ENCODE measurements at regions not wholly inside any gene's neighbourhood (a gene's known extent, or its start where the extent isn't known, plus 50 kb on each side); places are given as distances from the start of the nearest gene placed in this dataset.

- DNase-seq (ENCODE audit: low read depth, low spot score) = no peak
- no peak overlapping the region for H3K4me3 ChIP-seq (ENCODE audit: insufficient read length, low read depth)
Observed at GRCh38 chr10:78700816-78701520, 367.8 kb upstream of the ZMIZ1 start.

GRCh38 chr10:78702186-78702585 lies 366.6 kb upstream of the ZMIZ1 start:
- Histone ChIP-seq H3K9ac (ENCODE audit: insufficient read length, low read depth) (no peak overlapping the region), H3K27me3 (ENCODE audit: insufficient read depth, insufficient read length) (peaks cover 7% of the 10 kb centered on the region), H3K4me3 (ENCODE audit: insufficient read length, low read depth) (no peak overlapping the region), H3K4me1 (ENCODE audit: insufficient read depth, insufficient read length) (no peaks in the 10 kb centered on the region), H3K9me3 (ENCODE audit: insufficient read depth, low read length) (no peaks in the 10 kb centered on the region), H3K36me3 (ENCODE audit: insufficient read depth, insufficient read length, low read length) (no peaks in the 10 kb centered on the region)
- no peak for TF ChIP-seq YY1 (IDR thresholded peaks at IDR 0.05; ENCODE audit: insufficient read depth, insufficient read length)
- no peak for TF ChIP-seq ZNF274 (IDR thresholded peaks at IDR 0.05; ENCODE audit: low read depth, low read length)
- no peak for TF ChIP-seq SUZ12 (IDR thresholded peaks at IDR 0.05; ENCODE audit: extremely low read depth, insufficient read depth, insufficient read length)
- no peak for DNase-seq (ENCODE audit: low read depth, low spot score)

More at GRCh38 chr10:78700816-78701520, 367.8 kb upstream of the ZMIZ1 start:
- no peak overlapping the region for H3K9ac ChIP-seq (ENCODE audit: insufficient read length, low read depth)
- H3K27me3 ChIP-seq (ENCODE audit: insufficient read depth, insufficient read length) = peaks cover 7% of the 10 kb centered on the region
- H3K36me3 ChIP-seq (ENCODE audit: insufficient read depth, insufficient read length, low read length) = no peaks in the 10 kb centered on the region
- no peaks in the 10 kb centered on the region for H3K9me3 ChIP-seq (ENCODE audit: insufficient read depth, low read length)
- TF ChIP-seq SUZ12 (IDR thresholded peaks at IDR 0.05; ENCODE audit: extremely low read depth, insufficient read depth, insufficient read length) = no peak
- H3K4me1 ChIP-seq (ENCODE audit: insufficient read depth, insufficient read length) = no peaks in the 10 kb centered on the region

GRCh38 chr10:78702876-78703275 lies 365.9 kb upstream of the ZMIZ1 start:
- no peak for DNase-seq (ENCODE audit: low read depth, low spot score)
- Histone ChIP-seq H3K9me3 (ENCODE audit: insufficient read depth, low read length) (no peaks in the 10 kb centered on the region), H3K4me1 (ENCODE audit: insufficient read depth, insufficient read length) (no peaks in the 10 kb centered on the region), H3K9ac (ENCODE audit: insufficient read length, low read depth) (no peak overlapping the region), H3K36me3 (ENCODE audit: insufficient read depth, insufficient read length, low read length) (no peaks in the 10 kb centered on the region), H3K4me3 (ENCODE audit: insufficient read length, low read depth) (no peak overlapping the region), H3K27me3 (ENCODE audit: insufficient read depth, insufficient read length) (peaks cover 7% of the 10 kb centered on the region)
- TF ChIP-seq SUZ12 (IDR thresholded peaks at IDR 0.05; ENCODE audit: extremely low read depth, insufficient read depth, insufficient read length) (no peak), ZNF274 (IDR thresholded peaks at IDR 0.05; ENCODE audit: low read depth, low read length) (no peak)

GRCh38 chr10:78703593-78703992 lies 365.2 kb upstream of the ZMIZ1 start:
- TF ChIP-seq ZNF274 (IDR thresholded peaks at IDR 0.05; ENCODE audit: low read depth, low read length) (no peak), SUZ12 (IDR thresholded peaks at IDR 0.05; ENCODE audit: extremely low read depth, insufficient read depth, insufficient read length) (no peak), YY1 (IDR thresholded peaks at IDR 0.05; ENCODE audit: insufficient read depth, insufficient read length) (no peak)
- Histone ChIP-seq H3K4me1 (ENCODE audit: insufficient read depth, insufficient read length) (no peaks in the 10 kb centered on the region), H3K4me3 (ENCODE audit: insufficient read length, low read depth) (no peak overlapping the region), H3K9ac (ENCODE audit: insufficient read length, low read depth) (no peak overlapping the region), H3K9me3 (ENCODE audit: insufficient read depth, low read length) (no peaks in the 10 kb centered on the region), H3K27me3 (ENCODE audit: insufficient read depth, insufficient read length) (peaks cover 7% of the 10 kb centered on the region), H3K36me3 (ENCODE audit: insufficient read depth, insufficient read length, low read length) (no peaks in the 10 kb centered on the region)
- no peak for DNase-seq (ENCODE audit: low read depth, low spot score)

- no peak overlapping the region for H3K9ac ChIP-seq (ENCODE audit: insufficient read length, low read depth)
- peaks cover 9% of the 10 kb centered on the region for H3K27me3 ChIP-seq (ENCODE audit: insufficient read depth, insufficient read length)
- H3K36me3 ChIP-seq (ENCODE audit: insufficient read depth, insufficient read length, low read length) = no peaks in the 10 kb centered on the region
- TF ChIP-seq ZNF274 (IDR thresholded peaks at IDR 0.05; ENCODE audit: low read depth, low read length) (no peak), YY1 (IDR thresholded peaks at IDR 0.05; ENCODE audit: insufficient read depth, insufficient read length) (no peak), SUZ12 (IDR thresholded peaks at IDR 0.05; ENCODE audit: extremely low read depth, insufficient read depth, insufficient read length) (no peak)
- no peak overlapping the region for H3K4me3 ChIP-seq (ENCODE audit: insufficient read length, low read depth)
- H3K4me1 ChIP-seq (ENCODE audit: insufficient read depth, insufficient read length) = no peaks in the 10 kb centered on the region
- H3K9me3 ChIP-seq (ENCODE audit: insufficient read depth, low read length) = no peaks in the 10 kb centered on the region
- DNase-seq (ENCODE audit: low read depth, low spot score) = no peak
Observed at GRCh38 chr10:78706256-78706655, 362.5 kb upstream of the ZMIZ1 start.

- H3K4me1 ChIP-seq (ENCODE audit: insufficient read depth, insufficient read length) = no peaks in the 10 kb centered on the region
Observed at GRCh38 chr10:78706726-78707540, 361.8 kb upstream of the ZMIZ1 start.

GRCh38 chr10:78707745-78708144 lies 361.0 kb upstream of the ZMIZ1 start:
- no peak for TF ChIP-seq YY1 (IDR thresholded peaks at IDR 0.05; ENCODE audit: insufficient read depth, insufficient read length)
- TF ChIP-seq ZNF274 (IDR thresholded peaks at IDR 0.05; ENCODE audit: low read depth, low read length) = no peak
- TF ChIP-seq SUZ12 (IDR thresholded peaks at IDR 0.05; ENCODE audit: extremely low read depth, insufficient read depth, insufficient read length) = no peak
- Histone ChIP-seq H3K4me1 (ENCODE audit: insufficient read depth, insufficient read length) (no peaks in the 10 kb centered on the region), H3K9me3 (ENCODE audit: insufficient read depth, low read length) (no peaks in the 10 kb centered on the region), H3K27me3 (ENCODE audit: insufficient read depth, insufficient read length) (peaks cover 9% of the 10 kb centered on the region), H3K36me3 (ENCODE audit: insufficient read depth, insufficient read length, low read length) (no peaks in the 10 kb centered on the region), H3K9ac (ENCODE audit: insufficient read length, low read depth) (no peak overlapping the region), H3K4me3 (ENCODE audit: insufficient read length, low read depth) (no peak overlapping the region)
- DNase-seq (ENCODE audit: low read depth, low spot score) = no peak

More at GRCh38 chr10:78706726-78707540, 361.8 kb upstream of the ZMIZ1 start:
- TF ChIP-seq YY1 (IDR thresholded peaks at IDR 0.05; ENCODE audit: insufficient read depth, insufficient read length) (no peak), SUZ12 (IDR thresholded peaks at IDR 0.05; ENCODE audit: extremely low read depth, insufficient read depth, insufficient read length) (no peak), ZNF274 (IDR thresholded peaks at IDR 0.05; ENCODE audit: low read depth, low read length) (no peak)
- Histone ChIP-seq H3K9me3 (ENCODE audit: insufficient read depth, low read length) (no peaks in the 10 kb centered on the region), H3K9ac (ENCODE audit: insufficient read length, low read depth) (no peak overlapping the region), H3K4me3 (ENCODE audit: insufficient read length, low read depth) (no peak overlapping the region), H3K27me3 (ENCODE audit: insufficient read depth, insufficient read length) (peaks cover 9% of the 10 kb centered on the region), H3K36me3 (ENCODE audit: insufficient read depth, insufficient read length, low read length) (no peaks in the 10 kb centered on the region)
- no peak for DNase-seq (ENCODE audit: low read depth, low spot score)
